ENCODE measurements at regions not wholly inside any gene's neighbourhood (a gene's known extent, or its start where the extent isn't known, plus 50 kb on each side); places are given as distances from the start of the nearest gene placed in this dataset.

GRCh38 chr2:162989507-162989906 lies 150.9 kb upstream of the KCNH7 start:
- H3K27me3 ChIP-seq (ENCODE audit: low read length) = no peaks in the 10 kb centered on the region
- H2AFZ ChIP-seq (ENCODE audit: low read depth, low read length, severe bottlenecking) = no peak overlapping the region
- H3K9ac ChIP-seq (ENCODE audit: low read length) = no peak overlapping the region
- no peaks in the 10 kb centered on the region for H3K9me2 ChIP-seq (replicated peaks; ENCODE audit: insufficient read depth, low read length)
- H3F3A ChIP-seq (ENCODE audit: insufficient read depth) = no peaks in the 10 kb centered on the region
- no peak overlapping the region for H3K4me2 ChIP-seq (ENCODE audit: low read depth, low read length, poor library complexity, severe bottlenecking)
- no peaks in the 10 kb centered on the region for H3K36me3 ChIP-seq (ENCODE audit: low read length)
- H3K27ac ChIP-seq (ENCODE audit: low read depth, low read length) = no peak overlapping the region
- H3K9me3 ChIP-seq (ENCODE audit: insufficient read depth, low read length) = no peaks in the 10 kb centered on the region
- H3K4me3 ChIP-seq (ENCODE audit: insufficient read depth, low read length, poor library complexity, severe bottlenecking) = no peak overlapping the region
- H4K20me1 ChIP-seq (ENCODE audit: low read depth, low read length) = no peaks in the 10 kb centered on the region
- TF ChIP-seq CTCF (IDR thresholded peaks at IDR 0.05; ENCODE audit: insufficient read depth, low read length, poor library complexity, severe bottlenecking) = no peak
- TF ChIP-seq EZH2phosphoT487 (conservative IDR thresholded peaks at IDR 0.05; ENCODE audit: low read length) = no peak
- no peaks in the 10 kb centered on the region for H3K79me2 ChIP-seq (ENCODE audit: insufficient read depth, low read length)

GRCh38 chr2:162974771-162975170 lies 136.2 kb upstream of the KCNH7 start:
- Histone ChIP-seq H3K9me2 (replicated peaks; ENCODE audit: insufficient read depth, low read length) (no peaks in the 10 kb centered on the region), H3K9ac (ENCODE audit: low read length) (no peak overlapping the region), H3K9me3 (ENCODE audit: insufficient read depth, low read length) (no peaks in the 10 kb centered on the region), H3F3A (ENCODE audit: insufficient read depth) (no peaks in the 10 kb centered on the region), H3K36me3 (ENCODE audit: low read length) (no peaks in the 10 kb centered on the region), H3K27ac (ENCODE audit: low read depth, low read length) (no peak overlapping the region), H2AFZ (ENCODE audit: low read depth, low read length, severe bottlenecking) (no peak overlapping the region), H3K4me3 (ENCODE audit: insufficient read depth, low read length, poor library complexity, severe bottlenecking) (no peak overlapping the region), H3K4me2 (ENCODE audit: low read depth, low read length, poor library complexity, severe bottlenecking) (no peak overlapping the region), H3K79me2 (ENCODE audit: insufficient read depth, low read length) (no peaks in the 10 kb centered on the region), H4K20me1 (ENCODE audit: low read depth, low read length) (no peaks in the 10 kb centered on the region), H3K27me3 (ENCODE audit: low read length) (no peaks in the 10 kb centered on the region)
- TF ChIP-seq EZH2phosphoT487 (conservative IDR thresholded peaks at IDR 0.05; ENCODE audit: low read length) = no peak
- TF ChIP-seq CTCF (IDR thresholded peaks at IDR 0.05; ENCODE audit: insufficient read depth, low read length, poor library complexity, severe bottlenecking) = no peak

GRCh38 chr2:162972383-162972782 lies 133.8 kb upstream of the KCNH7 start:
- TF ChIP-seq EZH2phosphoT487 (conservative IDR thresholded peaks at IDR 0.05; ENCODE audit: low read length) (no peak), CTCF (IDR thresholded peaks at IDR 0.05; ENCODE audit: insufficient read depth, low read length, poor library complexity, severe bottlenecking) (no peak)
- H3K36me3 ChIP-seq (ENCODE audit: low read length) = no peaks in the 10 kb centered on the region
- H4K20me1 ChIP-seq (ENCODE audit: low read depth, low read length) = no peaks in the 10 kb centered on the region
- H3K27ac ChIP-seq (ENCODE audit: low read depth, low read length) = no peak overlapping the region
- no peaks in the 10 kb centered on the region for H3K9me2 ChIP-seq (replicated peaks; ENCODE audit: insufficient read depth, low read length)
- H2AFZ ChIP-seq (ENCODE audit: low read depth, low read length, severe bottlenecking) = no peak overlapping the region
- H3K4me2 ChIP-seq (ENCODE audit: low read depth, low read length, poor library complexity, severe bottlenecking) = no peak overlapping the region
- H3K27me3 ChIP-seq (ENCODE audit: low read length) = no peaks in the 10 kb centered on the region
- H3K4me3 ChIP-seq (ENCODE audit: insufficient read depth, low read length, poor library complexity, severe bottlenecking) = no peak overlapping the region
- H3K9me3 ChIP-seq (ENCODE audit: insufficient read depth, low read length) = no peaks in the 10 kb centered on the region
- H3K79me2 ChIP-seq (ENCODE audit: insufficient read depth, low read length) = no peaks in the 10 kb centered on the region
- no peaks in the 10 kb centered on the region for H3F3A ChIP-seq (ENCODE audit: insufficient read depth)
- no peak overlapping the region for H3K9ac ChIP-seq (ENCODE audit: low read length)
